Adrenal gland (tissue), 9 donors: ENCODE measurements at regions not wholly inside any gene's neighbourhood (a gene's known extent, or its start where the extent isn't known, plus 50 kb on each side); places are given as distances from the start of the nearest gene placed in this dataset.

ENCODE experiments used
- DNase-seq, 7 donors: peaks; one replicate each; pipeline ENCODE4 v3.0.0-alpha.2; 2019 to 2020
- H3K27ac ChIP-seq, 5 donors: fragments of 200-600 bp; sonication (generic) in 4 of 5; 1 replicate in 3 of 5; 2 replicates in 2 of 5; pipeline versions ENCODE4 v1.5.1 to v1.8.0; 2016 to 2020; ENCODE audit warnings: mild to moderate bottlenecking in 1 of 5
- H3K27me3 ChIP-seq: fragments of 200-600 bp; 2 replicates; pipeline ENCODE4 v1.8.0; 2021
- H3K36me3 ChIP-seq, 2 donors: fragments of 200-600 bp; replicated peaks in 1 of 2; 1 replicate in 1 of 2; 2 replicates in 1 of 2; pipeline versions ENCODE4 v1.5.1 to v1.8.0; 2018 to 2022
- H3K4me1 ChIP-seq, 2 donors: fragments of 200-600 bp; replicated peaks in 1 of 2; 1 replicate in 1 of 2; 2 replicates in 1 of 2; pipeline versions ENCODE4 v1.5.1 to v1.8.0; 2018 to 2021
- H3K4me3 ChIP-seq, 4 donors: fragments of 200-600 bp; sonication (generic) in 3 of 4; one replicate each; pipeline ENCODE4 v1.5.1; 2016 to 2018
- H3K9me3 ChIP-seq, 3 donors: fragments of 200-600 bp; sonication (generic) in 1 of 3; replicated peaks in 1 of 3; 1 replicate in 2 of 3; 2 replicates in 1 of 3; pipeline versions ENCODE4 v1.5.1 to v1.8.0; 2016 to 2021
- POLR2A ChIP-seq, 2 donors: fragments of 450-650 bp; IDR thresholded peaks; one replicate each; pipeline ENCODE4 v1.6.1; 2017; ENCODE audit warnings: antibody characterized with exemption in 2 of 2, mild to moderate bottlenecking in 2 of 2, moderate library complexity in 1 of 2
- WGBS, 4 donors: extraction: QIAGEN DNeasy Blood & Tissue Kit in 2 of 4; methylation state at CpG; one replicate each; pipeline versions ENCODE4 v1.1.5 to v1.1.7; 2013 to 2017; 5-methylcytosine and 5-hydroxymethylcytosine counted together
- intact Hi-C, 2 donors: fragments of 100-400 bp; cut with DNase I; formaldehyde crosslinking; loops; one replicate each; pipeline versions ENCODE4 v1.14.1 to v1.15.0; 2022 to 2023
- TF ChIP-seq, protein P1 (sequence below), 6 experiments: fragments of 450-650 bp in 4 of 6; fragments of 200-600 bp in 2 of 6; sonication (generic) in 1 of 6; IDR thresholded peaks; 1 replicate in 5 of 6; 2 replicates in 1 of 6; pipeline versions ENCODE4 v1.5.1 to v1.8.0; 2016 to 2021; ENCODE audit warnings: antibody characterized with exemption in 6 of 6, mild to moderate bottlenecking in 2 of 6, moderate library complexity in 1 of 6
- donor health status: healthy with polysubstance abuse.
- donor health status: Bipolar disorder and iron deficiency.
- donor health status: DM: yes; HTN: yes; CAD: no.
- donor health status: DM: no; HTN: no; CAD: no.
- donor health status: DM: no; HTN: no; CAD: no.

DNA sequence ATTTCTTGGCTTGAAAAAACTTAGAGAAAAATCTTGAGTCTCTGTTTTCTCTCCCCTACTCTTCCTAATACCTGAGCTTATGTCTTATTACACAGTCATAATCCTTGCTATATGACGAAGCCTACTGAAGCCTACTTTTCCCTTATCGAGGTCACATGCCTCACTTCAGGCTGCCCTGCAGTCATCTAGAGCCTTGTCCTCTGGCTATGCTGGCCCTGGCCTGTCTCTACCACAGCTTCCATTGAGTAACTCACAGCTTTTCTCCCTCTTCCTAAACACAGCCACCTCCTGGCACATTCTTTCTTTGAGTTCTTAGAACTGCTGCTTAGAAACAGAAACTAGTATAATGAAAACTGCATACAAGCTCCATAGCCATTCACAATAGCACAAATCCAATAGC, 1698.3 kb downstream of the STIM2 start:
- Histone ChIP-seq H3K4me3 (no peak overlapping the region), H3K4me1 (no peaks in the 10 kb centered on the region), H3K27ac (no peak overlapping the region), H3K9me3 (no peaks in the 10 kb centered on the region), H3K36me3 (no peaks in the 10 kb centered on the region), H3K27me3 (no peaks in the 10 kb centered on the region)
- TF ChIP-seq, protein P1, sequence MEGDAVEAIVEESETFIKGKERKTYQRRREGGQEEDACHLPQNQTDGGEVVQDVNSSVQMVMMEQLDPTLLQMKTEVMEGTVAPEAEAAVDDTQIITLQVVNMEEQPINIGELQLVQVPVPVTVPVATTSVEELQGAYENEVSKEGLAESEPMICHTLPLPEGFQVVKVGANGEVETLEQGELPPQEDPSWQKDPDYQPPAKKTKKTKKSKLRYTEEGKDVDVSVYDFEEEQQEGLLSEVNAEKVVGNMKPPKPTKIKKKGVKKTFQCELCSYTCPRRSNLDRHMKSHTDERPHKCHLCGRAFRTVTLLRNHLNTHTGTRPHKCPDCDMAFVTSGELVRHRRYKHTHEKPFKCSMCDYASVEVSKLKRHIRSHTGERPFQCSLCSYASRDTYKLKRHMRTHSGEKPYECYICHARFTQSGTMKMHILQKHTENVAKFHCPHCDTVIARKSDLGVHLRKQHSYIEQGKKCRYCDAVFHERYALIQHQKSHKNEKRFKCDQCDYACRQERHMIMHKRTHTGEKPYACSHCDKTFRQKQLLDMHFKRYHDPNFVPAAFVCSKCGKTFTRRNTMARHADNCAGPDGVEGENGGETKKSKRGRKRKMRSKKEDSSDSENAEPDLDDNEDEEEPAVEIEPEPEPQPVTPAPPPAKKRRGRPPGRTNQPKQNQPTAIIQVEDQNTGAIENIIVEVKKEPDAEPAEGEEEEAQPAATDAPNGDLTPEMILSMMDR (IDR thresholded peaks at IDR 0.05), result no peak
- no peak for TF ChIP-seq POLR2A (IDR thresholded peaks at IDR 0.05)
- DNase-seq, result no peak
- intact Hi-C loops, result no loop called here
- WGBS, 4 donors, result 56 to 83% (median 63%) methylated on average over 2 of the region's 2 CpGs

DNA sequence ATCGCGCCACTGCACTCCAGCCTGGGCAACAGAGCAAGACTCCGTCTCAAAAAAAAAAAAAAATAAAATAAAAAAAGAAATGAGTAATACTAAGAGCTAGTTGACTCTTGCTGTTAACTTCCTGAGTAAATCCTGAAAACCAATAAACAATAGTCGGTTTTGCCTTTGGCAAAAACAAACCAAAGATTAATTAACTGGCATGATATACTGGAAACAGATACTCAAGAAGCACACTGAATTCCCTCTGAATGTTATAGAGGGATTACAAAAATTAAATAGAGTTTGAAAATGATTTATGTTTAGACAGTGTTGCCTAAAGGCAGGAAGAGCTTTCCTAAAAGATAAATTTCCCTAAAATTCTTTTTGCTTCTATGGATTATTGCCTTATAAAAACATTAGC, 1702.3 kb downstream of the STIM2 start:
- H3K36me3 ChIP-seq, result no peaks in the 10 kb centered on the region
- DNase-seq, result no peak
- 29 to 53% (median 43%) methylated on average over 1 of the region's 4 CpGs for WGBS, 4 donors
- TF ChIP-seq POLR2A (IDR thresholded peaks at IDR 0.05), result no peak
- TF ChIP-seq, protein P1 (IDR thresholded peaks at IDR 0.05), result no peak
- H3K27ac ChIP-seq, result no peak overlapping the region
- intact Hi-C loops, result no loop called here
- no peaks in the 10 kb centered on the region for H3K27me3 ChIP-seq
- no peak overlapping the region for H3K4me3 ChIP-seq
- H3K9me3 ChIP-seq, result no peaks in the 10 kb centered on the region
- no peaks in the 10 kb centered on the region for H3K4me1 ChIP-seq

DNA sequence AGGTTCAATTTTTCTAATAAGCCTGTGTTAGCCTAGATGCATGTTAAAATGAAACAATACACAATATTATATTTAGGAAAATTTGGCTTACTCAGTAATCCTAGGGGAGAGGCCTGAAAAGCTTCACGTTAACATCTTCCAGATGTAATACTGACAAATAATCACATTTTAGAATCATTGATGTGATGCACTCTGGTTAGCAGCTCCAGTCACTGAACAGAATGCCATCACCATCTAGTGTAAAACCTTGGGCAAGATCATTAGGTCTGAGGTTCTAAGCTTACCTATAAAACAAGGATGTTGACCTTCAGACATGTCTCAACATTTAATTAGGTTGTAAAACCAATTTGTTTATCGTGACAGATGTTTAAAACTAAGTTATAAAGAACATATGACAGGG, 1704.8 kb downstream of the STIM2 start:
- intact Hi-C loops, result no loop called here
- Histone ChIP-seq H3K36me3 (no peaks in the 10 kb centered on the region), H3K27ac (no peak overlapping the region), H3K4me1 (no peaks in the 10 kb centered on the region), H3K4me3 (no peak overlapping the region), H3K9me3 (no peaks in the 10 kb centered on the region), H3K27me3 (no peaks in the 10 kb centered on the region)
- DNase-seq, result no peak
- TF ChIP-seq, protein P1 (IDR thresholded peaks at IDR 0.05), result no peak
- TF ChIP-seq POLR2A (IDR thresholded peaks at IDR 0.05), result no peak
- WGBS, 4 donors, result 56 to 62% (median 60%) methylated on average over 2 of the region's 2 CpGs

DNA sequence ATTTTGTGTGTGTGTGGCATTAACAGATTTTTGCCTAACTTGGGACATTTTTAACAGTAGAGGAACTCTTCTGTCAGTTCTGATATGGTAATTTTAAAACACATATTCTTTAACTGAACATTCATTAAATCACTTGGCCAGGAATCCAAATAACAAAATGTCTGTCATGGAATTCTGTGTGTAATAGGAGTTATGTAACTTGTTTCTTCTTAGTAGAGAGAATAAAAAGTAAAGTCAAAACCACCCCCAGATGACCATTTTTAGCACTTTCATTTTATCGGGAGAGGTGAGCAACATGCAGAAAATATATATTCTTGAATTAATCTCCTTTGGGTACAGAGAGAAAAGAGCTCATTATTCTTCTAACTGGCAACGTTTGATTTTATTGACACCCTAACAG, 1740.3 kb downstream of the STIM2 start:
- DNase-seq, result no peak
- Histone ChIP-seq H3K4me3 (no peak overlapping the region), H3K36me3 (no peaks in the 10 kb centered on the region), H3K27me3 (no peaks in the 10 kb centered on the region), H3K9me3 (no peaks in the 10 kb centered on the region), H3K27ac (no peak overlapping the region), H3K4me1 (no peaks in the 10 kb centered on the region)
- intact Hi-C loops, result no loop called here
- 67 to 80% (median 71%) methylated on average over 2 of the region's 2 CpGs for WGBS, 4 donors
- no peak for TF ChIP-seq POLR2A (IDR thresholded peaks at IDR 0.05)
- TF ChIP-seq, protein P1 (IDR thresholded peaks at IDR 0.05), result no peak
